Keratinocyte (primary cell): ENCODE measurements at regions not wholly inside any gene's neighbourhood (a gene's known extent, or its start where the extent isn't known, plus 50 kb on each side); places are given as distances from the start of the nearest gene placed in this dataset.

Source experiments
- DNase-seq: peaks from one replicate; pipeline ENCODE4 v3.0.0-alpha.2; 2011; ENCODE audit warnings: low read depth, missing footprints, low spot score
- FAIRE-seq: peaks from 2 replicates; lab custom pipeline; 2011; peaks lifted over from hg19 to GRCh38; lab: Jason Lieb, UNC
- H2AFZ ChIP-seq: 2 replicates; pipeline ENCODE4 v1.6.0; 2012; ENCODE audit warnings: low read length, control low read depth, inconsistent platforms; ENCODE audit not compliant: control insufficient read depth
- H3K27ac ChIP-seq: 2 replicates; pipeline ENCODE4 v1.5.1; 2011; ENCODE audit warnings: low read length; ENCODE audit not compliant: control insufficient read depth, insufficient read depth
- H3K27me3 ChIP-seq: 3 replicates; pipeline ENCODE4 v1.6.0; 2011; ENCODE audit warnings: low read length; ENCODE audit not compliant: control insufficient read depth, insufficient read depth; ENCODE audit errors: extremely low read depth
- H3K36me3 ChIP-seq, 2 experiments: 2 replicates in 1 of 2; 3 replicates in 1 of 2; pipeline ENCODE4 v1.5.1; 2011; ENCODE audit warnings: low read length in 2 of 2, mild to moderate bottlenecking in 1 of 2; ENCODE audit not compliant: control insufficient read depth in 2 of 2, insufficient read depth in 2 of 2; ENCODE audit errors: extremely low read depth in 1 of 2
- H3K4me1 ChIP-seq: 3 replicates; pipeline ENCODE4 v1.5.1; 2011; ENCODE audit warnings: low read length; ENCODE audit not compliant: control insufficient read depth, insufficient read depth; ENCODE audit errors: extremely low read depth
- H3K4me2 ChIP-seq: 3 replicates; pipeline ENCODE4 v1.6.0; 2011; ENCODE audit warnings: low read depth, low read length; ENCODE audit not compliant: control insufficient read depth, insufficient read depth; ENCODE audit errors: extremely low read depth
- H3K4me3 ChIP-seq, 3 experiments: fragments of 200-600 bp in 1 of 3; sonication (generic) in 1 of 3; 2 replicates in 2 of 3; 3 replicates in 1 of 3; pipeline ENCODE4 v1.5.1; 2011 to 2016; ENCODE audit warnings: low read length in 3 of 3, mild to moderate bottlenecking in 3 of 3, control low read depth in 2 of 3, inconsistent platforms in 1 of 3, low read depth in 1 of 3, mixed read lengths in 1 of 3, mixed run types in 1 of 3, moderate library complexity in 1 of 3; ENCODE audit not compliant: control insufficient read depth in 2 of 3, insufficient read depth in 2 of 3; ENCODE audit errors: extremely low read depth in 1 of 3
- H3K79me2 ChIP-seq: 2 replicates; pipeline ENCODE4 v1.6.0; 2012; ENCODE audit warnings: low read length; ENCODE audit not compliant: control insufficient read depth, insufficient read depth
- H3K9ac ChIP-seq: 3 replicates; pipeline ENCODE4 v1.6.0; 2011; ENCODE audit warnings: low read length; ENCODE audit not compliant: control insufficient read depth, insufficient read depth; ENCODE audit errors: extremely low read depth
- H3K9me1 ChIP-seq: 3 replicates; pipeline ENCODE4 v1.6.0; 2011; ENCODE audit warnings: low read length; ENCODE audit not compliant: control insufficient read depth, insufficient read depth; ENCODE audit errors: extremely low read depth
- H3K9me3 ChIP-seq: 2 replicates; pipeline ENCODE4 v1.5.1; 2012; ENCODE audit warnings: low read depth, low read length; ENCODE audit not compliant: control insufficient read depth
- H4K20me1 ChIP-seq: 3 replicates; pipeline ENCODE4 v1.6.0; 2011; ENCODE audit warnings: low read length; ENCODE audit not compliant: control insufficient read depth, insufficient read depth; ENCODE audit errors: extremely low read depth
- EZH2 ChIP-seq: IDR thresholded peaks from one replicate; pipeline ENCODE4 v1.6.1; 2012; ENCODE audit warnings: inconsistent platforms, mild to moderate bottlenecking, low read length, moderate library complexity
- dilution Hi-C: fragments of 300-500 bp; cut with MboI; formaldehyde crosslinking; loops from one replicate; pipeline ENCODE4 v1.7.0; 2020; ENCODE audit warnings: low sequenced_read_pairs; ENCODE audit not compliant: extremely low pct_ligation_motif_present
- TF ChIP-seq, protein P1 (sequence below), 3 experiments: IDR thresholded peaks in 1 of 3; conservative IDR thresholded peaks in 1 of 3; optimal IDR thresholded peaks in 1 of 3; 2 replicates in 2 of 3; 3 replicates in 1 of 3; pipeline versions ENCODE3 to v1.5.1; 2011; ENCODE audit warnings: low read length in 3 of 3, mild to moderate bottlenecking in 3 of 3, moderate library complexity in 2 of 3, control low read depth in 1 of 3, inconsistent platforms in 1 of 3; ENCODE audit not compliant: insufficient read depth in 2 of 3; ENCODE audit errors: extremely low read depth in 1 of 3

- DNase-seq (no peak), FAIRE-seq (no peak)
- Histone ChIP-seq H4K20me1 (no peaks in the 10 kb centered on the region), H3K4me2 (no peak overlapping the region), H3K9ac (no peak overlapping the region), H3K79me2 (no peaks in the 10 kb centered on the region), H3K4me3 (no peak overlapping the region), H3K4me1 (peaks cover 28% of the 10 kb centered on the region), H3K9me1 (no peaks in the 10 kb centered on the region), H3K9me3 (no peaks in the 10 kb centered on the region), H2AFZ (peak overlapping the region; percentile 64), H3K36me3 (no peaks in the 10 kb centered on the region), H3K27me3 (no peaks in the 10 kb centered on the region), H3K27ac (peak overlapping the region; percentile 84)
- TF ChIP-seq EZH2, result no peak
- TF ChIP-seq, protein P1, sequence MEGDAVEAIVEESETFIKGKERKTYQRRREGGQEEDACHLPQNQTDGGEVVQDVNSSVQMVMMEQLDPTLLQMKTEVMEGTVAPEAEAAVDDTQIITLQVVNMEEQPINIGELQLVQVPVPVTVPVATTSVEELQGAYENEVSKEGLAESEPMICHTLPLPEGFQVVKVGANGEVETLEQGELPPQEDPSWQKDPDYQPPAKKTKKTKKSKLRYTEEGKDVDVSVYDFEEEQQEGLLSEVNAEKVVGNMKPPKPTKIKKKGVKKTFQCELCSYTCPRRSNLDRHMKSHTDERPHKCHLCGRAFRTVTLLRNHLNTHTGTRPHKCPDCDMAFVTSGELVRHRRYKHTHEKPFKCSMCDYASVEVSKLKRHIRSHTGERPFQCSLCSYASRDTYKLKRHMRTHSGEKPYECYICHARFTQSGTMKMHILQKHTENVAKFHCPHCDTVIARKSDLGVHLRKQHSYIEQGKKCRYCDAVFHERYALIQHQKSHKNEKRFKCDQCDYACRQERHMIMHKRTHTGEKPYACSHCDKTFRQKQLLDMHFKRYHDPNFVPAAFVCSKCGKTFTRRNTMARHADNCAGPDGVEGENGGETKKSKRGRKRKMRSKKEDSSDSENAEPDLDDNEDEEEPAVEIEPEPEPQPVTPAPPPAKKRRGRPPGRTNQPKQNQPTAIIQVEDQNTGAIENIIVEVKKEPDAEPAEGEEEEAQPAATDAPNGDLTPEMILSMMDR (optimal IDR thresholded peaks at IDR 0.05 in 1 of 3, IDR thresholded peaks at IDR 0.05 in 1 of 3, conservative IDR thresholded peaks at IDR 0.05 in 1 of 3; ENCODE audit: extremely low read depth in 1 of 3, insufficient read depth in 2 of 3, low read length in 3 of 3), result no peak
- dilution Hi-C loops, result no loop called here
Measured at GRCh38 chr2:39546937-39547336, 109.9 kb upstream of the MAP4K3 start.

GRCh38 chr2:39547811-39548719 lies 111.0 kb upstream of the MAP4K3 start:
- Histone ChIP-seq H3K9ac (peak overlapping the region; percentile 24), H3K9me3 (no peaks in the 10 kb centered on the region), H3K27ac (peak overlapping the region; percentile 84), H3K4me2 (peak overlapping the region; percentile 49), H3K36me3 (no peaks in the 10 kb centered on the region), H2AFZ (peak overlapping the region; percentile 77), H3K27me3 (no peaks in the 10 kb centered on the region), H3K4me3 (no peak overlapping the region), H4K20me1 (no peaks in the 10 kb centered on the region), H3K9me1 (no peaks in the 10 kb centered on the region), H3K4me1 (peaks cover 28% of the 10 kb centered on the region), H3K79me2 (no peaks in the 10 kb centered on the region)
- TF ChIP-seq, protein P1 (optimal IDR thresholded peaks at IDR 0.05 in 1 of 3, IDR thresholded peaks at IDR 0.05 in 1 of 3, conservative IDR thresholded peaks at IDR 0.05 in 1 of 3; ENCODE audit: extremely low read depth in 1 of 3, insufficient read depth in 2 of 3, low read length in 3 of 3), result no peak
- no peak for TF ChIP-seq EZH2
- FAIRE-seq (peak; percentile 90), DNase-seq (peak; percentile 76)
- dilution Hi-C loops, result no loop called here
